Nephron progenitor cell (in vitro differentiated cells): ENCODE measurements at regions not wholly inside any gene's neighbourhood (a gene's known extent, or its start where the extent isn't known, plus 50 kb on each side); places are given as distances from the start of the nearest gene placed in this dataset.
A peak's percentile ranks its signal among the peaks of the same experiment; 100 is the strongest.

Experiments
- DNase-seq: peaks from one replicate; pipeline ENCODE4 v3.0.0; 2021
- H3K27ac Mint-ChIP-seq: 2 replicates; pipeline ENCODE4 v1.8.0; 2021; ENCODE audit warnings: mild to moderate bottlenecking, moderate library complexity, mixed read lengths
- H3K27me3 Mint-ChIP-seq: 2 replicates; pipeline ENCODE4 v1.8.0; 2021; ENCODE audit warnings: mild to moderate bottlenecking, low read depth, mixed read lengths; ENCODE audit not compliant: poor library complexity
- H3K36me3 Mint-ChIP-seq: 2 replicates; pipeline ENCODE4 v1.8.0; 2021; ENCODE audit warnings: low read depth, mixed read lengths
- H3K4me1 Mint-ChIP-seq: 2 replicates; pipeline ENCODE4 v1.8.0; 2021; ENCODE audit warnings: mixed read lengths
- H3K4me3 Mint-ChIP-seq: 2 replicates; pipeline ENCODE4 v1.8.0; 2021; ENCODE audit warnings: mild to moderate bottlenecking, moderate library complexity, mixed read lengths
- H3K9me3 Mint-ChIP-seq: 2 replicates; pipeline ENCODE4 v1.8.0; 2021; ENCODE audit warnings: mild to moderate bottlenecking, moderate library complexity, mixed read lengths
- CTCF ChIP-seq: fragments of 200-600 bp; sonication (generic); IDR thresholded peaks from 2 replicates; pipeline ENCODE4 v1.5.0; 2021; ENCODE audit warnings: antibody characterized with exemption

GRCh38 chr7:25619381-25619780 lies 391.1 kb upstream of the NPVF start:
- Mint-ChIP-seq H3K27ac (no peak overlapping the region), H3K36me3 (peaks cover 10% of the 10 kb centered on the region), H3K27me3 (no peaks in the 10 kb centered on the region), H3K9me3 (peaks cover 22% of the 10 kb centered on the region), H3K4me3 (no peak overlapping the region), H3K4me1 (peaks cover 65% of the 10 kb centered on the region)
- TF ChIP-seq CTCF: no peak
- no peak for DNase-seq

GRCh38 chr7:25619963-25620799 lies 391.9 kb upstream of the NPVF start:
- H3K9me3 Mint-ChIP-seq: peaks cover 17% of the 10 kb centered on the region
- peak overlapping the region; percentile 18 for H3K27ac Mint-ChIP-seq
- peaks cover 64% of the 10 kb centered on the region for H3K4me1 Mint-ChIP-seq
- peaks cover 7% of the 10 kb centered on the region for H3K36me3 Mint-ChIP-seq
- no peaks in the 10 kb centered on the region for H3K27me3 Mint-ChIP-seq
- TF ChIP-seq CTCF: no peak
- no peak for DNase-seq
- H3K4me3 Mint-ChIP-seq: no peak overlapping the region

- Mint-ChIP-seq H3K4me1 (peaks cover 64% of the 10 kb centered on the region), H3K9me3 (peaks cover 12% of the 10 kb centered on the region), H3K27me3 (no peaks in the 10 kb centered on the region), H3K36me3 (peaks cover 7% of the 10 kb centered on the region), H3K27ac (no peak overlapping the region), H3K4me3 (no peak overlapping the region)
- no peak for DNase-seq
- no peak for TF ChIP-seq CTCF
Measured at GRCh38 chr7:25621993-25622392, 393.7 kb upstream of the NPVF start.

GRCh38 chr7:25622695-25623094 lies 394.4 kb upstream of the NPVF start:
- no peak for TF ChIP-seq CTCF
- Mint-ChIP-seq H3K4me1 (peaks cover 58% of the 10 kb centered on the region), H3K36me3 (peaks cover 7% of the 10 kb centered on the region), H3K27ac (no peak overlapping the region), H3K4me3 (no peak overlapping the region), H3K9me3 (peaks cover 9% of the 10 kb centered on the region), H3K27me3 (no peaks in the 10 kb centered on the region)
- DNase-seq: no peak

GRCh38 chr7:25624051-25624450 lies 395.8 kb upstream of the NPVF start:
- Mint-ChIP-seq H3K27me3 (no peaks in the 10 kb centered on the region), H3K4me3 (no peak overlapping the region), H3K36me3 (peaks cover 7% of the 10 kb centered on the region), H3K4me1 (peaks cover 61% of the 10 kb centered on the region), H3K9me3 (peaks cover 9% of the 10 kb centered on the region), H3K27ac (no peak overlapping the region)
- TF ChIP-seq CTCF: no peak
- no peak for DNase-seq

- H3K27me3 Mint-ChIP-seq: no peaks in the 10 kb centered on the region
- peaks cover 9% of the 10 kb centered on the region for H3K9me3 Mint-ChIP-seq
Measured at GRCh38 chr7:25624833-25625232, 396.5 kb upstream of the NPVF start.

More at GRCh38 chr7:25624833-25625232, 396.5 kb upstream of the NPVF start:
- H3K27ac Mint-ChIP-seq: peak overlapping the region; percentile 89
- H3K36me3 Mint-ChIP-seq: peaks cover 7% of the 10 kb centered on the region
- no peak overlapping the region for H3K4me3 Mint-ChIP-seq
- no peak for TF ChIP-seq CTCF
- DNase-seq: no peak
- H3K4me1 Mint-ChIP-seq: peaks cover 62% of the 10 kb centered on the region
